CD1c-positive myeloid dendritic cell (primary cell): ENCODE measurements at regions not wholly inside any gene's neighbourhood (a gene's known extent, or its start where the extent isn't known, plus 50 kb on each side); places are given as distances from the start of the nearest gene placed in this dataset.

ENCODE experiments used
- DNase-seq: peaks from one replicate; pipeline ENCODE4 v3.0.0-alpha.2; 2016; ENCODE audit errors: extremely low spot score

GRCh38 chr18:67232991-67233390 is 283.5 kb downstream of the DSEL start:
- no peak for DNase-seq

- DNase-seq, result no peak
These were observed 284.1 kb downstream of the DSEL start for GRCh38 chr18:67232406-67232805.

- DNase-seq, result no peak
These were observed 293.6 kb downstream of the DSEL start for GRCh38 chr18:67222887-67223286.

- no peak for DNase-seq
These were observed 296.7 kb downstream of the DSEL start for GRCh38 chr18:67219821-67220220.

GRCh38 chr18:67218556-67218955 is 298.0 kb downstream of the DSEL start:
- no peak for DNase-seq

GRCh38 chr18:67217551-67218166 is 298.9 kb downstream of the DSEL start:
- DNase-seq, result peak; percentile 72

- DNase-seq, result no peak
These were observed 299.7 kb downstream of the DSEL start for GRCh38 chr18:67216846-67217245.

- no peak for DNase-seq
These were observed 300.8 kb downstream of the DSEL start for GRCh38 chr18:67215686-67216085.

GRCh38 chr18:67211646-67212045 is 304.9 kb downstream of the DSEL start:
- DNase-seq, result no peak

GRCh38 chr18:67200665-67201064 is 315.9 kb downstream of the DSEL start:
- no peak for DNase-seq

- DNase-seq, result peak; percentile 38
These were observed 316.4 kb downstream of the DSEL start for GRCh38 chr18:67199993-67200617.

- DNase-seq, result no peak
These were observed 321.6 kb downstream of the DSEL start for GRCh38 chr18:67194886-67195285.

GRCh38 chr18:67192535-67192934 is 324.0 kb downstream of the DSEL start:
- no peak for DNase-seq

- no peak for DNase-seq
These were observed 333.1 kb downstream of the DSEL start for GRCh38 chr18:67183398-67183797.

GRCh38 chr18:67179726-67180125 is 336.8 kb downstream of the DSEL start:
- DNase-seq, result no peak

GRCh38 chr18:67159662-67160061 is 356.9 kb downstream of the DSEL start:
- DNase-seq, result no peak

- no peak for DNase-seq
These were observed 361.5 kb downstream of the DSEL start for GRCh38 chr18:67154979-67155378.

GRCh38 chr18:67151366-67151765 is 365.2 kb downstream of the DSEL start:
- no peak for DNase-seq

- no peak for DNase-seq
These were observed 370.8 kb downstream of the DSEL start for GRCh38 chr18:67145586-67146292.

- DNase-seq, result no peak
These were observed 372.2 kb downstream of the DSEL start for GRCh38 chr18:67144329-67144728.

- no peak for DNase-seq
These were observed 373.5 kb downstream of the DSEL start for GRCh38 chr18:67143028-67143427.

- DNase-seq, result no peak
These were observed 373.9 kb downstream of the DSEL start for GRCh38 chr18:67142604-67143003.

GRCh38 chr18:67140495-67140894 is 376.0 kb downstream of the DSEL start:
- DNase-seq, result no peak
